HG03378 (cell line): ENCODE measurements at regions not wholly inside any gene's neighbourhood (a gene's known extent, or its start where the extent isn't known, plus 50 kb on each side); places are given as distances from the start of the nearest gene placed in this dataset.

ENCODE experiments used
- ATAC-seq: cut with Tn5 transposase; IDR thresholded peaks from one replicate; pipeline ENCODE4 v1.9.1; 2021; ENCODE audit warnings: mild to moderate bottlenecking, moderate library complexity; ENCODE audit not compliant: unreplicated experiment

- ATAC-seq, result no peak
These were observed 85.2 kb upstream of the PFKP start for GRCh38 chr10:2982146-2982545.

- ATAC-seq, result no peak
These were observed 86.0 kb upstream of the PFKP start for GRCh38 chr10:2981361-2981801.

GRCh38 chr10:2980791-2981360 is 86.5 kb upstream of the PFKP start:
- ATAC-seq, result no peak

GRCh38 chr10:2980116-2980515 is 87.2 kb upstream of the PFKP start:
- no peak for ATAC-seq

- no peak for ATAC-seq
These were observed 88.0 kb upstream of the PFKP start for GRCh38 chr10:2979306-2979705.

GRCh38 chr10:2978574-2979273 is 88.6 kb upstream of the PFKP start:
- ATAC-seq, result no peak

GRCh38 chr10:2978111-2978510 is 89.2 kb upstream of the PFKP start:
- no peak for ATAC-seq

- ATAC-seq, result no peak
These were observed 92.7 kb upstream of the PFKP start for GRCh38 chr10:2974503-2975207.

- no peak for ATAC-seq
These were observed 93.3 kb upstream of the PFKP start for GRCh38 chr10:2974083-2974482.

GRCh38 chr10:2972810-2973209 is 94.5 kb upstream of the PFKP start:
- no peak for ATAC-seq

- ATAC-seq, result no peak
These were observed 95.1 kb upstream of the PFKP start for GRCh38 chr10:2972216-2972615.

GRCh38 chr10:2970190-2970823 is 97.0 kb upstream of the PFKP start:
- ATAC-seq, result no peak

- no peak for ATAC-seq
These were observed 98.8 kb upstream of the PFKP start for GRCh38 chr10:2968401-2969058.

GRCh38 chr10:2966134-2966533 is 101.2 kb upstream of the PFKP start:
- no peak for ATAC-seq

GRCh38 chr10:2964632-2965296 is 102.6 kb upstream of the PFKP start:
- no peak for ATAC-seq

- ATAC-seq, result no peak
These were observed 103.3 kb upstream of the PFKP start for GRCh38 chr10:2963889-2964631.

- no peak for ATAC-seq
These were observed 105.2 kb upstream of the PFKP start for GRCh38 chr10:2962194-2962593.

- ATAC-seq, result no peak
These were observed 108.7 kb upstream of the PFKP start for GRCh38 chr10:2958659-2959058.

GRCh38 chr10:2957785-2958184 is 109.6 kb upstream of the PFKP start:
- no peak for ATAC-seq

GRCh38 chr10:2955064-2955463 is 112.3 kb upstream of the PFKP start:
- ATAC-seq, result no peak
